Spleen (tissue), 3 donors: ENCODE measurements at regions not wholly inside any gene's neighbourhood (a gene's known extent, or its start where the extent isn't known, plus 50 kb on each side); places are given as distances from the start of the nearest gene placed in this dataset.

Experiments
- POLR2A ChIP-seq, 3 donors: fragments of 450-650 bp; IDR thresholded peaks; one replicate each; pipeline ENCODE4 v1.5.1; 2017; ENCODE audit warnings: antibody characterized with exemption in 3 of 3, mild to moderate bottlenecking in 1 of 3
- POLR2AphosphoS5 ChIP-seq, 3 donors: sonication (generic); formaldehyde crosslinking; IDR thresholded peaks; one replicate each; pipeline ENCODE4 v1.5.1; 2017; ENCODE audit warnings: antibody characterized with exemption in 3 of 3

- TF ChIP-seq POLR2A (IDR thresholded peaks at IDR 0.05), result no peak
- TF ChIP-seq POLR2AphosphoS5 (IDR thresholded peaks at IDR 0.05), result no peak
Measured at GRCh38 chr2:118762290-118762689, 85.2 kb downstream of the EN1 start.
